ENCODE measurements at regions not wholly inside any gene's neighbourhood (a gene's known extent, or its start where the extent isn't known, plus 50 kb on each side); places are given as distances from the start of the nearest gene placed in this dataset.

DNA sequence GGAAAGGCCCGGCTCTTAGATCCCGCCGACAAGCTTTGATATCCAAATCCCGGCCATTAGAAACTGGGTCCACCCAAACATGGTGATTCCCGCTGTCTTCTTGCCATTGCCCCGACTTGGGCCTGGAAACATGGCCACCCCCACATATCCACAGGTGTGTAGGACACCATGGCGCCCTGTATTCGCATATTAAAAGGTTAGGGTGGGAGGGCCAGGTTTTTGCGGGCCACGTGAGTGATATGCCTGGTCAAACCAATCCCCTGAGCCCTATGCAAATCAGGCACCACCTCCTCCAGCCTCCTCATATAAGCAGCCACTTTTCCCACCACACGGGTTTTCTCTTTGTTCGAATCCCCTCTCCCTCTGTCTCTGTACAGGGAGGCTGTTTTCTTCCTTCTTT, 766.4 kb downstream of the UQCRFS1 start:
- TF ChIP-seq, protein P1, sequence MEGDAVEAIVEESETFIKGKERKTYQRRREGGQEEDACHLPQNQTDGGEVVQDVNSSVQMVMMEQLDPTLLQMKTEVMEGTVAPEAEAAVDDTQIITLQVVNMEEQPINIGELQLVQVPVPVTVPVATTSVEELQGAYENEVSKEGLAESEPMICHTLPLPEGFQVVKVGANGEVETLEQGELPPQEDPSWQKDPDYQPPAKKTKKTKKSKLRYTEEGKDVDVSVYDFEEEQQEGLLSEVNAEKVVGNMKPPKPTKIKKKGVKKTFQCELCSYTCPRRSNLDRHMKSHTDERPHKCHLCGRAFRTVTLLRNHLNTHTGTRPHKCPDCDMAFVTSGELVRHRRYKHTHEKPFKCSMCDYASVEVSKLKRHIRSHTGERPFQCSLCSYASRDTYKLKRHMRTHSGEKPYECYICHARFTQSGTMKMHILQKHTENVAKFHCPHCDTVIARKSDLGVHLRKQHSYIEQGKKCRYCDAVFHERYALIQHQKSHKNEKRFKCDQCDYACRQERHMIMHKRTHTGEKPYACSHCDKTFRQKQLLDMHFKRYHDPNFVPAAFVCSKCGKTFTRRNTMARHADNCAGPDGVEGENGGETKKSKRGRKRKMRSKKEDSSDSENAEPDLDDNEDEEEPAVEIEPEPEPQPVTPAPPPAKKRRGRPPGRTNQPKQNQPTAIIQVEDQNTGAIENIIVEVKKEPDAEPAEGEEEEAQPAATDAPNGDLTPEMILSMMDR (IDR thresholded peaks at IDR 0.05) = no peak
- Histone ChIP-seq H3K9me3 (no peaks in the 10 kb centered on the region), H3K4me3 (no peak overlapping the region), H3K27ac (no peak overlapping the region), H3K36me3 (no peaks in the 10 kb centered on the region), H3K27me3 (no peaks in the 10 kb centered on the region), H3K4me1 (no peaks in the 10 kb centered on the region)
- no peak for DNase-seq (ENCODE audit: low spot score in 2 of 2)
- intact Hi-C loops (cut with DNase I) = no loop called here

DNA sequence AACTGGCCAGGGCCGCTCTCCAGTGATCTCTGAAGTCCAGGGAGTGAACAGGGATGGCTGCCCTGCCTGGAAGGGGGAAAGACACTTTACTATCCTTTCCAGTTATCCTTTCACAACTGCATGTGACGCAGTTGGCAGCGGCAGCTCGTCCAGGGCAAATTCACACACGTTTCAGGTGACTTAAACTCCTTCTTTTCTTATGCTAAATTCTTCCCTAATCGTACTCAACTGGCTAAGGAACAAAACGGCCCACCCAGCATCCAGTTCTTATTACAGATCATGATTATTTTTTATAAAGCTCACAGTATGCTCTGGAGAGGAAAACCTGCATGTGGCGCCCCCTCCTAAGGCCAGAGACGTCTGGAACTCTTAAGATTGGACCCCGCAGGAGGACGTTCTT, 767.1 kb downstream of the UQCRFS1 start:
- DNase-seq (ENCODE audit: low spot score in 2 of 2) = no peak
- no peaks in the 10 kb centered on the region for H3K36me3 ChIP-seq
- H3K4me3 ChIP-seq = no peak overlapping the region
- TF ChIP-seq, protein P1 (IDR thresholded peaks at IDR 0.05) = no peak
- no peaks in the 10 kb centered on the region for H3K9me3 ChIP-seq
- intact Hi-C loops (cut with DNase I) = no loop called here
- no peaks in the 10 kb centered on the region for H3K27me3 ChIP-seq
- no peaks in the 10 kb centered on the region for H3K4me1 ChIP-seq
- no peak overlapping the region for H3K27ac ChIP-seq

DNA sequence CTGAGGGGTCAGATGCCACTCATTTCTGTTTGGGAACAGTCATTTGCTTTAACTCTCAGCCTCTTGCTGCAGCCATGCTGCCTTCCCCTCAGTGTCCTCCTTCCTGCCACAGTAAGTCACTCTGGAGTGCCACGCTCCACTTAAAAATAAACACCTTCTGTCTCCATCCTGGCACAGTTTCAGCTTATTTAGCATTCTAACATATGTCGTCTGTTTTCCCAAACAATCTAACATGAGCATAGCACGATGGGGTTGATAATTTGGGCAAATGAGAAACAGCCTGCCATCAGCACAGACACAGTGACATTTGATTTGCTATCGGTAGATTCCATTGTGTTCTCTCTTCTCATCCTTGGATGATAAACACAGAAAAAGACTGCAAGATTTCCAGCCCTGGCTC, 768.6 kb downstream of the UQCRFS1 start:
- Histone ChIP-seq H3K27me3 (no peaks in the 10 kb centered on the region), H3K4me1 (no peaks in the 10 kb centered on the region), H3K36me3 (no peaks in the 10 kb centered on the region), H3K9me3 (no peaks in the 10 kb centered on the region), H3K27ac (no peak overlapping the region), H3K4me3 (no peak overlapping the region)
- TF ChIP-seq, protein P1 (IDR thresholded peaks at IDR 0.05) = no peak
- intact Hi-C loops (cut with DNase I) = no loop called here
- no peak for DNase-seq (ENCODE audit: low spot score in 2 of 2)

DNA sequence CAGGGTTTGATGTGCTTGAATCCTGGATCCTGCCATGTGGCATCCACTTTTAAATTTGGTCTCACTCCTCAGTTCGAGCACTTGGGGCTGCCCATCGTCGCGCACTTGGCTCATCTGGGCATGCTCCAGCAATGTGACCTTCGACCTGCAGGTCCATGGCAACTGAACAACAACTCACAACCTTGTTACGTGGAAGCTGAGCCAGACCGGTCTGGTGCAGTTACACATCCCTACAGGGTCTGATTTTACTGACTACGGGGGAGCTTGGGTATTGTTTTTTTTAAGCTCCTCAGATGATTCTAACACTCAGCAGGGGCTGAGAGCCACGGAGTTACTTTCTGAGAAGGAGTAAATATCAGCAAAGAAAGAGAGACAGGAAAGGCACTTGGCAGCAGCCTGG, 769.6 kb downstream of the UQCRFS1 start:
- no peaks in the 10 kb centered on the region for H3K27me3 ChIP-seq
- no peaks in the 10 kb centered on the region for H3K4me1 ChIP-seq
- TF ChIP-seq, protein P1 (IDR thresholded peaks at IDR 0.05) = no peak
- H3K36me3 ChIP-seq = no peaks in the 10 kb centered on the region
- H3K9me3 ChIP-seq = no peaks in the 10 kb centered on the region
- H3K27ac ChIP-seq = no peak overlapping the region
- intact Hi-C loops (cut with DNase I) = no loop called here
- no peak overlapping the region for H3K4me3 ChIP-seq
- no peak for DNase-seq (ENCODE audit: low spot score in 2 of 2)

DNA sequence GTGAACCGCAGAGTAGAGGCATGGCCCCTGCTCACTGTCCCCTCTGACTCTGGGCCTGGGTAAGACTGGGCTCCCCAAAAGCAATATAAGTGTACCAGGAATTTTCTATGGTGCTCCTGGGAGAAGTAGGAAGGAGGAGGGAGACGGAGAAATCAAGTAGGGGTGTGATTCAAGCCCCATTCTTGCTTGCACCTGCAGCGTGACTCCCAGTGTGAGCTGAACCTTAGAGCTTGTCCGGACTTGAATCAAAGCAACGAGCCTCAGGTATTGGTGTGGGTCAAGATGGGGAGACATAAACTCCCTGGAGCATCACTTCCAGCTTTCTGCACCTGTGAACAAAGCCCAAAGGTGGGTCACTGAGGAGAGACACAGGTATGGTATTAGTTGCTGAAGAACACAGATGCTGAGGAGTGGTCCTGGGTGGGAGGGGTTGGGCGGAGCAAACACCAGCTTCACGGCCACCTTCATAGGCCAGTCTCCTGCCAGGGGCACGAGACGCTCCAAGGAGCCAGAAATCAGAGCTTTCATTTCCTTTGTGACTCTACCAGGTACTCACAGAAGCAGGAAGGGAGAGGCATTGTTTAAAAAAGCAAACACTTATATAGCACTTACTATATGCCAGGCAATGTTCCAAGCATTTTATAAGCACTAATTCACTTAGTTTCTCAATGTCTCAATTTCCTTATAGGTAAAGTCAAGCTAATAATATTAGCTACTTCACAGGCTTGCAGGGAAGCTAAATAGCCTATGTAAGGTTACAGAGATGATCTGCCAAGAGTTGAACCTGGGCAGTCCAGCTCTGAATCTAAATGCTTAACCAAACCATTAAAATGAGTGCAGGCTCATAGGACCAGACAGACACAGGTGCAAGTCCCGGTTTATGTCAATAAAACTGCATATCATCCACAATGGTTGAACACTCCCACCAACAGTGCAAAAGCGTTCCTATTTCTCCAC, 775.3 kb downstream of the UQCRFS1 start:
- intact Hi-C loops (cut with DNase I) = no loop called here
- no peaks in the 10 kb centered on the region for H3K36me3 ChIP-seq
- TF ChIP-seq, protein P1 (IDR thresholded peaks at IDR 0.05) = no peak
- DNase-seq (ENCODE audit: low spot score in 2 of 2) = no peak
- no peak overlapping the region for H3K4me3 ChIP-seq
- H3K27me3 ChIP-seq = no peaks in the 10 kb centered on the region
- no peaks in the 10 kb centered on the region for H3K4me1 ChIP-seq
- no peaks in the 10 kb centered on the region for H3K9me3 ChIP-seq
- H3K27ac ChIP-seq = no peak overlapping the region
